GM06990 (cell line): ENCODE measurements at regions not wholly inside any gene's neighbourhood (a gene's known extent, or its start where the extent isn't known, plus 50 kb on each side); places are given as distances from the start of the nearest gene placed in this dataset.

Experiments
- DNase-seq: peaks from one replicate; pipeline ENCODE4 v3.0.0-alpha.2; 2011; ENCODE audit not compliant: insufficient read length; ENCODE audit errors: extremely low read depth
- H3K27me3 ChIP-seq: replicated peaks from 2 replicates; pipeline ENCODE4 v1.6.0; 2011; ENCODE audit warnings: low read length; ENCODE audit not compliant: control insufficient read depth, insufficient read depth
- H3K36me3 ChIP-seq: 2 replicates; pipeline ENCODE4 v1.5.1; 2011; ENCODE audit warnings: low read length; ENCODE audit not compliant: control insufficient read depth, insufficient read depth
- H3K4me3 ChIP-seq: replicated peaks from 2 replicates; pipeline ENCODE4 v1.5.1; 2011; ENCODE audit warnings: low read depth, mild to moderate bottlenecking, control low read depth, low read length
- CTCF ChIP-seq: IDR thresholded peaks from 2 replicates; pipeline ENCODE4 v1.5.1; 2011; ENCODE audit warnings: low read length, control low read depth, mild to moderate bottlenecking, inconsistent platforms; ENCODE audit not compliant: insufficient read depth, poor library complexity, severe bottlenecking

- Histone ChIP-seq H3K27me3 (no peaks in the 10 kb centered on the region), H3K4me3 (peak overlapping the region; percentile 45), H3K36me3 (no peaks in the 10 kb centered on the region)
- DNase-seq = peak; percentile 59
- no peak for TF ChIP-seq CTCF
Measured at GRCh38 chr5:83844449-83845068, 123.9 kb upstream of the HAPLN1 start.

- Histone ChIP-seq H3K36me3 (no peaks in the 10 kb centered on the region), H3K4me3 (no peak overlapping the region), H3K27me3 (no peaks in the 10 kb centered on the region)
- no peak for DNase-seq
- TF ChIP-seq CTCF = no peak
Measured at GRCh38 chr5:83839788-83840187, 119.1 kb upstream of the HAPLN1 start.

- no peaks in the 10 kb centered on the region for H3K27me3 ChIP-seq
- DNase-seq = no peak
- TF ChIP-seq CTCF = no peak
- no peaks in the 10 kb centered on the region for H3K36me3 ChIP-seq
- no peak overlapping the region for H3K4me3 ChIP-seq
Measured at GRCh38 chr5:83839256-83839655, 118.6 kb upstream of the HAPLN1 start.

- no peak overlapping the region for H3K4me3 ChIP-seq
- TF ChIP-seq CTCF = no peak
- no peaks in the 10 kb centered on the region for H3K36me3 ChIP-seq
- no peaks in the 10 kb centered on the region for H3K27me3 ChIP-seq
- DNase-seq = no peak
Measured at GRCh38 chr5:83837265-83837907, 116.7 kb upstream of the HAPLN1 start.

GRCh38 chr5:83834306-83834705 lies 113.7 kb upstream of the HAPLN1 start:
- H3K4me3 ChIP-seq = no peak overlapping the region
- no peaks in the 10 kb centered on the region for H3K36me3 ChIP-seq
- no peak for DNase-seq
- TF ChIP-seq CTCF = no peak
- H3K27me3 ChIP-seq = no peaks in the 10 kb centered on the region

GRCh38 chr5:83831834-83832233 lies 111.2 kb upstream of the HAPLN1 start:
- no peak for TF ChIP-seq CTCF
- DNase-seq = no peak
- Histone ChIP-seq H3K36me3 (no peaks in the 10 kb centered on the region), H3K4me3 (no peak overlapping the region), H3K27me3 (no peaks in the 10 kb centered on the region)
